GM18505 (cell line): ENCODE measurements at regions not wholly inside any gene's neighbourhood (a gene's known extent, or its start where the extent isn't known, plus 50 kb on each side); places are given as distances from the start of the nearest gene placed in this dataset.
"Not testable (repeated sequence)": the region's sequence is repeated elsewhere in the genome, so short reads cannot be mapped to it uniquely, and the experiment has no call there.

Source experiments
- ATAC-seq: cut with Tn5 transposase; IDR thresholded peaks from one replicate; pipeline ENCODE4 v1.9.1; 2021; ENCODE audit not compliant: unreplicated experiment
- POLR2A ChIP-seq: IDR thresholded peaks from 4 replicates; pipeline ENCODE4 v1.6.1; 2011; ENCODE audit warnings: borderline replicate concordance; ENCODE audit not compliant: insufficient read depth, insufficient read length; ENCODE audit errors: extremely low read depth

DNA sequence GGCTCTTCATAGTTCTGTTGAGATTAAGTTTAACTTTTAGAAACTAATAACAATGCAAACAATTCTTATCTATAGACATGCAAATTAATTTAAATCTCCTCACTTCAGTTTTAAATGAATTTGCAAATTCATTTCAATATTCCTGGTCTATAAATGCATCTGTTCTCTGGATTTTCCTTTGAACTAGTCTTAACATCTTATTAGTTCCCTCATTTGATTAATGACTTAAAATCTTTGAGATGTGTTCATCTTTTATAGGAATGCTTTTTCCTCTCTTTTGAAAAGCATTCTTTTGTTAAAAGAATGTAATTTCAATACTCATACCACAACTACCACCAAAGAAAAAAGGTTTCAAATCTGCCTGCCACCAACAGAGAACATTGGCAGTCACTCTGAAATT is 169.4 kb downstream of the RASEF start:
- no peak for TF ChIP-seq POLR2A
- ATAC-seq: no peak

DNA sequence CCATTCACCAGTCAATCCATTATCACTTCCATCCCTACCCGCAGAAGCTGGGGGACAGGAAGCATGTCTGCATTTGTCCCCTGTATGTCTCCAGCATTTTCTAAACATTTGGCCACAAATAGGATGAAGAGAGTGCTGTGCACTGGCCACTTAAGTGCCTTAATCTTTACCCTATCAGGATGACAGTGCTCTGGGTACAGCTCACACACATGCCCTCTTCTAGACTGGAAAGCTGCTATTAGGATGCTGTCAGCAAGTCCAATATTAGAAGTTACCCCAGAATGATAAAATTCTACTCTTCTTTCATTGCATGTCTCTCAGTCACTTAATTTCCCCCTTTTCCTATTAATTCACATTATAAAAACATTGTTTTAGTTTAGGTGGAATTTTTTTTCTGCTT is 168.4 kb downstream of the RASEF start:
- TF ChIP-seq POLR2A: no peak
- ATAC-seq: no peak

DNA sequence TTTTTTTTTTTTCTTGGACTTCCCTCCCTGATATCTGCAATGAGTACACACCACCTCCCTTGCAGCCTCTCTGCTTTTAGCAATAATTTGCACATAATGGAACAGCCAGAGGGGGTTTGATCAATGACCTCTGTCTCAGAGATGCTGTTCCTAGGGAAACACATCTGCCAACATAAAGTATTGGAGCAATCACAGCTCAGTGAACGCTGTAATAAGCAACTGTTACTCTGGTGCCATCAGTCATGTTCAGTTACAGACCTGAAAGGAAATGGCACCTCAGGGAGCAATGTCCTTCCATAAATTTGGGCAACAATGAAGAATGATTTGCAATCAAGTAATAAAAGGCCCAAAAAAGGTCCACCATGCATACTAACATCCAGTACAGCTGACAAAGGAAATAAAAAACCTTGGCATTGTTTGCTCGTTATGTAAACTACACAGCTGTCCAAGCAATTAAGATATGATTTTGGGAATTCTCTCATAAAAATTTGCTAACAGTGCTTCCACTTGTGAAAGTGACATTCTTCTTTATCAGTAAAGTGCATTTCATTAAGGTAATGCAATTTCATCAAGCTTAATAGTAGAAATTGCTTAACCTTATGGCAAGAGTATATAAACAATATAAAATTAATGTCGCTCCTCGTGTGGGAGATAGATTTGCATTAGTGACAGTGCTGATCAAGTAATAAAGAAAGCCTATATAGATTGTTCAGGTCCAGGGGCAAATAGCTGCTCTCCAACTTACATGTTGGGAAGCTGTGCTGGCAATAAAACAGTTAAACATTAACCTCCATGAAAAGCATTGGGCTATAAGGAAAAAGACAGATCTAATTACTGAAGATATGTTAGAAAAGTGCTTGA is 167.8 kb downstream of the RASEF start:
- no peak for ATAC-seq
- no peak for TF ChIP-seq POLR2A

DNA sequence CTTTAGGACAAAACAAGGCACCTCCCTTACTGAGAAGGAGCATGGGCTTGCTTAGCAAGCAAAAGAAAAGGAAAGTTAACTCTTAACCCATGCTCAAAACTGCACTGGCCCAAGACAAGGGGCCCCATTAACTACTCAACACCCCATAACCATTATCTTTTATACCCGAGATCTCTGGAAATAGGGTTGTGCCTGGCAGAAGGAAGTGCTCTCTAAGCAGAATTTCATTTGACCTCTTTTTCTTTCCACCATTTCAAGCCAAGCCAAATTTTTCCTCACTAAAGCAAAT is 167.2 kb downstream of the RASEF start:
- no peak for TF ChIP-seq POLR2A
- ATAC-seq: no peak

DNA sequence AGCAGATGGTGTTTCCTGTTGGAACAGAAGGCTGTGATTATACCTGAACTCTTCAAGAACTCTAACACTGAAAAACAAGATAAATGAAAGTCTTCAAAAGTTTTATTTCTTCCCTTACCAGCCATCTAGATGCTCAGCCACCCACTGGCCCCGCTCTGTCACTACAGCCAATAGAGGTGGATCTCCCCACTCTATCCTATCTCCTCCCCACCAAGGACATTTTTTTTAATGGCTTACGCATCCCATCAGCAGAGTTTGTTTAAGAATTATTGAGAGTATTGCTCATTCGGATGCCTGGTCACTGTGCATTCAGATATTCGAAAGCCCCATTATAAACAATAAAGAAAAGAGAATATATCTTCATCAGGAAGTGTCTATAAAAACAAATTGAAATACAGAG is 159.4 kb downstream of the RASEF start:
- ATAC-seq: no peak
- TF ChIP-seq POLR2A: no peak

DNA sequence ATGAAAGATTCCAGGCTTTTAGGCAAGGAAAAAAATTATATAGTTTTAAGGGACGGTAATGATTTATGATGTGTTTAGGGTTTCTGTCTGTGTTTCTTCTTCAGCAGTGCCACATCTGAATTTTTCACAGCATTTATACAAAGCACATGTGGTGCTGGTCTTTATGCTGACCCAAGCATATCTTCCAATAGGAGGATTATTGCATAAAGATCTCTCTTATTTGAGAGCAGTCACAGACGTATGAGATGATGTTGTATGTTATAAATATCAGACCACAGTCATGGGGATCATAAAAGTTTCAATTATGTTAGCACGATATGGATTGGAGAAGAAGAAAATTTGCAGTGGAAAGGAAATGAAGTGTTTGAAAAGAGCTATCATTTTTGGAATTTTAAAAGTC is 150.9 kb downstream of the RASEF start:
- TF ChIP-seq POLR2A: no peak
- no peak for ATAC-seq

DNA sequence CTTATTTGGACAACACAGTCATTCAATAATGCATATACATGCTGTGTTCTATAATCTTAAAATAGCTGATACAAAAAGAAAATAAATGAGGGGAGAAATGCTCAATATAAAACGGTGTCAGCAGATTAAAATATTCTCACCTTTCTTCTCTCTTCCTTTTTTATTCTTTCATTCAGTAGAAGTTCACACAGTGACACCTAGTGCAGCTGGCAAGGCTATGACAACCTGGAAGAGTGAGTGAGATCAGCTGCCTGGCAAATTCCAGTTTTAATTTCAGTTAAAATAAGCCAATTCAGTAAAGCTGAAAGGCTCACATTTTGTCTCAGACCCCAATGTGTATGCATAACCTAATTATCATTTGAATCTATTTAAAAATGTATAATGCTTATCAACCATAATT is 150.3 kb downstream of the RASEF start:
- no peak for TF ChIP-seq POLR2A

DNA sequence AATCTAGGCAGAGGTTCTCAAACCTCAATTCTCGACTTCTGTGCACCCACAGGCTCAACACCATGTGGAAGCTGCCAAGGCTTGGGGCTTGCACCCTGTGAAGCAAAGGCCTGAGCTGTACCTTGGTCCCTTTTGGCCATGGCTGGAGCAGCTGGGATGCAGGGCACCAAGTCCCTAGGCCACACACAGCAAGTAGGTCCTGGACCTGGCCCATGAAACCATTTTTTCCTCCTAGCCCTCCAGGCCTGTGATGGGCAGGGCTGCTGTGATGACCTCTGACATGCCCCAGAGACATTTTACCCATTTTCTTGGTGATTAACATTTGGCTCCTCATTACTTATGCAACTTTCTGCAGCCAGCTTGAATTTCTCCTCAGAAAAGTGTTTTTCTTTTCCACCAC is 146.7 kb downstream of the RASEF start:
- ATAC-seq: not testable (repeated sequence)

More for the DNA sequence above, 150.3 kb downstream of the RASEF start:
- no peak for ATAC-seq

DNA sequence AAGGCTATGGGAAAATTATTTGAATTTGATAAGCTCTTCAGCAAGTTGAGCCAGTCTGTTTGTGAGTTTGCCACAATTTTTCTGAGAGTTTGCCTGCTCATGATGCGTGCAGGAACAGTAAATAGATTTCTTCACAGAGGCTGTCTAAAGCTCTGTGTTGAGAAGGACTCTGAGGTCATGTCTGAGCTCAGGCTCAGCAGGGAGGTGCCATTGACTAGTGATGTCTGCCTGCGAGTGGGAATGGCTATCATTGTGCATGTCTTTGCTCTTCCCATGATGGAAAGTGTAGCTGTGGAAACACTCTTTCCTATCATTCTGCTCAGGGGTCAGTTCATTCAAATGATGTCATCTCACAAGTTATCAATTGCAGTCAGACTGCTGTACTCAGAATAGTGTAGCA is 142.8 kb downstream of the RASEF start:
- ATAC-seq: no peak
- no peak for TF ChIP-seq POLR2A

DNA sequence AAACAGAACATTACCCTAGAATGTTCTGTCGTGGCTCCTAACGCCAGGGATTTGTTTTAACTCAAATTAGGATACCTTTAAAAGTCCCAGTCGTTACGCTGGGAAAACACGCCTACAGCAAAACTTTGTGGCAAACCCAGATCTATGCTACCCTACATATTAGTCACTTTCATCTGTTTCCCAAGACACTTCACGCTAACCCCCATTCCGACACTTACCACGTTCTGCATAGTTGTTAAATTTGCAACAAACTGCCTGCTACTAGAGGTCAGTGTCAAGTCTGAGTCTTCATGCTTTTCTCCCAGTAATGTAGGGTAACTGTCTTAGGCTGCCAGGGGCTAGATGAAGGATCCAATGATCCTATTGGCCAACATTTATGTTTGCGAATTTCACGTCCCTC is 140.3 kb downstream of the RASEF start:
- TF ChIP-seq POLR2A: no peak
- no peak for ATAC-seq

DNA sequence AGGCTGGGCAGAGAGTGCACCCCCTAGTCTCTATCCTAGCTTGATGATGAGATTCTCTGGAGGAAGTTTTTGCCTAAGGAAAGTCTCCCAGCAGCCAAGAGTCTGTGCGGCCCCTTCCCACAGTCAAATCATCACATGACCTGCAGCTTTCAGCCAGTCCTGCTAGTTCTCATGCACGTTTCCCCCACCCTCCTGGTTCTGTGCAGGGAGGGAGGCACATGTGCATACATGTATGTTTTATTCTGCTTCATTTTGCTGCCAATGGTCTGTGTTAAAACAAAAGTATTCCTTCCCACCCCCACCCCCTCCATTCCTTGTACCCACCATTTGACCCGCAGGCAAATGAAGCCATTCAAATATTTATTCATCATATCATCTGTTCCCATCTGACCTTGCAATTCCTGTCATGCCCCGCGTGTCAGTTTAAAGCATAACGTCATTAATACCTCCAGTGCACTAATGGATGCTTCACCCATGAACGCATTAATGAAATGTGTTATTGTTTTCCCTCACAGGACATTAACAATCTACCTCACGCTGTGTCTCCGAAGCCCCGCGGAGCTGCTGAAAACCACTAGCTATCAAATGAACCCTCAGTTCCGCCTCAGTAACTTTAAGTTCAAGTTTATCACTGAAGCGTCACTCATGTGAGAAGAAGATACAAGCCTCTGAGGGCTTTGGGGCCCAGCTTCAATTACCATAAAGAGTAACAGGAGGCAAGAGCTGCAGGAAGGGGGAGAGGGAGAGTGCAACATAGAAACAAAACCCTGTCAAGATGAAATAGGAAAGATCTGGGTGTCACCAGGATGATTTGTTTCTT is 139.6 kb downstream of the RASEF start:
- ATAC-seq: no peak

DNA sequence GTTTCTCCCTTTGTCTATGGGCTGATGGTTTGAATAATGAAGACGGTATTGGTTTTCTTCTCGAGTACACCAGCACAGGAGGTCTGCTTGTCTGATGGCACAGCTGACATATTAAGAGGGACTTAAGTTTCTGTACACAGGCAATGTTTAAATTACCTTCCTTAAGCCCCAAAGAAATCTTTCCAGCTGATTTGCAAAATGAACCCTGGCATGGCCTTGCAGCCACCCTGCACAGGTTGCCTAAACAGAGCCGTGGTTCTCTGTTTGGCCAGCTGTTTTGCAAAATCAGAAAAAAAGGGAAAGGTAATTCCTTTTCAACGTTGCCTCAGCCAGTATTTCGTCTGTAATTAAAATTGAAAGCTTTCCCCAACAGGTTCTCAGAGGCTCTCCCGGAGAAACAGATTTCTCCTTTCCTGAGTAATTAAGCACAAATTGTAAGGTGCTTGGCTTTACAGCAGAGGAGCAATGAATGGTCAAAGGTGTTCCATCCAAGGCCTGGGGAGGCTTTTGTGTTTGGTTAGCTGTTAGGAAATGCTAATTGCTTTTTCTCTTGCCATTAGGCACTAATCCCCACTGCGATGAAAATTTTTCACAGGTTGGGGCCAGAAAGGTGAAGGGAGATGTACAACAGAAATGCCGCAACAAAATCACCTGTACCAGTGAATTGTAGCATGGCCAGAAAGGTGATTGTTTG is 138.9 kb downstream of the RASEF start:
- no peak for TF ChIP-seq POLR2A

More for the DNA sequence above, 139.6 kb downstream of the RASEF start:
- no peak for TF ChIP-seq POLR2A

More for the DNA sequence above, 138.9 kb downstream of the RASEF start:
- no peak for ATAC-seq
